ENCODE measurements at regions not wholly inside any gene's neighbourhood (a gene's known extent, or its start where the extent isn't known, plus 50 kb on each side); places are given as distances from the start of the nearest gene placed in this dataset.
"Not testable (repeated sequence)": the region's sequence is repeated elsewhere in the genome, so short reads cannot be mapped to it uniquely, and the experiment has no call there.

DNA sequence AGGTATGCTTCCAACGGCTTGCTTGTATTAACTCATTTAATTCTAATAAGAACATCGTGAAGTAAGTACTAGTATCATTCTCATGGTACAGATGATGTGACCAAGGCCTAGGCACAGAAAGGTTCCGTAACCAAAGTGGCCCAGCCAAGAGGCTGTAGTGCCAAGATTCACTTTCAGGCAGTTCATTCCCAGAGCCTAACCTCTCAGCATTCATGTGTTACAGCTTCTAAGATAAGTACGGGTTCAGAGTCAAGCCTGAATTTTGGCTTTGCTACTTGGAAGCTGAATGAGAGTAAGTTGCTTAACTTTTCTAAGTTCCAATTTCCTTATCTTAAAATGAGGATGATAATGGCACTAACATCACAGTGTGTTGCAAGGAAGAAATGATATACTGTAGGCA is 379.9 kb downstream of the AEBP2 start:
- no peak for DNase-seq (ENCODE audit: low read depth in 2 of 2)

DNA sequence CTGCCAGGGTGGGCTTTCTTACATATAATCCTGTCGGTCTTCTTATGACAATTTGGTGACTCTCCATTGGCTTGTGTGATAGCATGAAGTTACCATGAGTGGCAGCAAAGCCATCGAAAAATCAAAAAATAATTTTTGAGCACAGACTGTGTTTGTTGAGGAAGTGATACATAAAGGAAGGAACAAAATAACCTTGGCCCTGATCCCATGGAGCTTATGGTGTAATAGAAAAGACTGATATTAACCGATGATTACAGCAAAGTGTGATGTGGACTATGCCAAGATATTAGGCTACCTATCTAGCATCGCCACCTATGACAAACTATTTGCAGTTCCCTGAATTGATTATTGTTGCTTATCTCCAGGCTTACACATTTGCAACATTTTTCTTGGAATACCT is 383.2 kb downstream of the AEBP2 start:
- DNase-seq (ENCODE audit: low read depth in 2 of 2), result peak in 1 of 2 donors; percentile 56

DNA sequence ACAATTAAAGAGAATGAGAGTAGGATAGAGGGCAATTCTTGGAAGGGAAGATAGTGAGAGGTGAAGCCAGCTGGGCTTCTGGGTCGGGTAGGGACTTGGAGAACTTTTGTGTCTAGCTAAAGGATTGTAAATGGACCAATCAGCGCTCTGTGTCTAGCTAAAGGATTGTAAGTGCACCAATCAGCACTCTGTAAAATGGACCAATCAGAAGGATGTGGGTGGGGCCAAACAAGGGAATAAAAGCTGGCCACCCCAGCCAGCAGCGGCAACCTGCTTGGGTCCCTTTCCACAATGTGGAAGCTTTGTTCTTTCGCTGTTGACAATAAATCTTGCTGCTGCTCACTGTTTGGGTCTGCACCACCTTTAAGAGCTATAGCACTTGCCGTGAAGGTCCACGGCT is 384.0 kb downstream of the AEBP2 start:
- not testable (repeated sequence) for DNase-seq (ENCODE audit: low read depth in 2 of 2)

DNA sequence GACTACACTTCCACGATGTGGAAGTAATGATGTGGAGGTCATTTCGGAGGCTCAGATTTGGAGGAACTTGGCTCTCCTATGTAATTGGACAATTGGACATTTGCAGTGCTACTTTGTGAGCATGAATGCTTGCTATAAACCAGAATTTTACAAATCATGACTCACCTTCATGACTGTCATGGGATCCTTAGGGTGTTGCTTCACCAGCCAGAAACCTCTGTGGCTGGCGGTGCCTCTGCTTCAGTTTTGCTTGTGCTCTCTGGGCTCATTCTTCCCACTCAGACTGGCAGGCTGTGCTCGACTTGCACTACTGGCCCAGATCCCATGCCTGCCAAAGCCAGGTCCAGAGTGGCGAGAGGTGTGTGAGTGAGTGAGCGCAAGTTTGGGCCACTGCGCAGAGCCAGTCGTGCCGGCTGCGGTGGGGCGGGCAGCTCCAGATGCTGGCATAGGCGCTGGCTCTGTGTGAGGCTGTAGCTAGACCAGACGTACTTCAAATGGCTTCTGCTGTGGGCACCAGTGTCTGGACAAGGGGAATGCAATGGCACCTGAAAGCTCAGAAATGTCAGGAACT is 387.8 kb downstream of the AEBP2 start:
- no peak for DNase-seq (ENCODE audit: low read depth in 2 of 2)

DNA sequence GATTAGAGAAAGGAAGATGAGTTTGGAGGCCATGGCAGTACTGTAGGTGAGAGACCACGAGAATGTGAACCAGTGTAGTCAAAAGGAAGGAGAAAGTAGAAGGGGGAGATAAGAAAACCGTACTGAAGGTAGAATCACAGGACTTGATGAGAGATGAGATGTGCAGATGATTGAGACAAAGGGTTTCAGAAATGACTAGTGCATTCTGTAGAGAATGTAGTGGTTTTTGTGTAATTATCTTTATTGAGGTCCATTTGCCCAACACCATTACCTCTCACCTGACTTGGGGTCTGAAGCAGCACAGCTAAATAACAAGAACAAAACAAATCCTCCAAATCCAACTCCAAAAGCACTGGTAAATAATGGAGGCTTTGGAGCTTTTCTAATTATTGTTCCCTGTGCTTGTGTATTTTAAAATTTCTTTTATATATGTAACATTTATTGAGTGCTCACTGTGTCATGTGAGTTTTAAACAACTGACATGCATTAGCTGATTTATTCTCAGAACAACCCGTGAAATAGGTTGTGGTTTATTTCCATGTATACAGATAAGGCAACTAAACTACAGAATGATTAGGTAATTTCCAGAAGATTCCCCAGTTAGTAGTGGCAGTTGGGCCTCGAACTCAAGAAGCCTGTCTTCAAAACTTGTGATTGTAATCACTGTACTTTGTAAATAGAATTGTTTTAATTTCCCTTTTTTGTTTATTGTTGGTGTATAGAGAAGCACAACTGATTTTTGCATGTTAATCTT is 390.0 kb downstream of the AEBP2 start:
- DNase-seq (ENCODE audit: low read depth in 2 of 2), result no peak

DNA sequence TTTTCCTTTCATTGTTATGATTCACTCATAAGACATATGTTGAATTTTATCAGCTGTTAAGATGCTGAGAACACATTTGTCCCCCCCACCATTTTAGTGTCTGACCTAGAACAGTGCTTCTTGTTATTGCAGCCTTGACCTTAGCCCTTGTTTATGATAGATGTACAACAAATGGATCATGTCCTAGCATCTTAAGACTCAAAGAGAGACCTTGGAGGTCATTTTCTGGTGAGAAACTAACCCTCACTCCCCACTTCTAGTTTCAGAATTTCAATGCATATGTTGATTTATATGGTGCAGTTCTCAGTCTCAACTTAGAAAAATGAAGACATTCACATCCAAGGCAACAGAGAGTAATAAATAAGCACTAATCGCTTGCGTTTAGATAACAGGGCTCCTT is 391.2 kb downstream of the AEBP2 start:
- no peak for DNase-seq (ENCODE audit: low read depth in 2 of 2)

DNA sequence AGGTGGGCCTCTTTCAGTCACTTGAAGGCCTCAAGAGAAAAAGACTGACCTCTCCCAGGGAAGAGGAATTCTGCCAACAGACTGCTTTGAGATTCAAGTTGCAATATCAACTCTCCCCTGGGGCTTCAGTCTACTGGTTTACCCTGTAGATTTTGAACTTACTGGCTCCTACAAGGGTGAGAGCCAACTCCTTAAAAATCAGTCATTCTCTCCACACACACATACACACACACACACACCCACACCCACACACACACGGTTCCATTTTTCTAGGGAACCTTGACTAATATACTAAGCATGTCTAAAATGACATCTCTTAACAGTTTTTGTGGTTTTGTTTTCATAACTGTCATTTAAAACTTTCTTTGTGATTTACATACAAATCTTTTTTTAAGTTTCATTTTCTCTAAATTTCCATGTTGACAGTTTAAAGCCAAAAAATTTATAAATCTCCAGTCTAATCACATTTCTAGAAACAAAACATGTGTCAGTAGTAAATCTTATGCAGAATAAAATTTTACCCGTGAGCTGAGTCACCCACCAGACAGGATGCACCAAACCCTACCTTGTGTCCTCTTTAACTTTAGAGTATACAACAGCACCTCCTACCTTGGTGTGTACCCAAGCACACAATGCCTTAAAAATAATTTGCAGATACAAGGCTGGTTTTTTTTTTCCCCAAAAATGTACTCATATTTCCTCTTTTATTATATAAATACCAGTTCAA is 394.6 kb downstream of the AEBP2 start:
- DNase-seq (ENCODE audit: low read depth in 2 of 2), result peak in 1 of 2 donors; percentile 6

DNA sequence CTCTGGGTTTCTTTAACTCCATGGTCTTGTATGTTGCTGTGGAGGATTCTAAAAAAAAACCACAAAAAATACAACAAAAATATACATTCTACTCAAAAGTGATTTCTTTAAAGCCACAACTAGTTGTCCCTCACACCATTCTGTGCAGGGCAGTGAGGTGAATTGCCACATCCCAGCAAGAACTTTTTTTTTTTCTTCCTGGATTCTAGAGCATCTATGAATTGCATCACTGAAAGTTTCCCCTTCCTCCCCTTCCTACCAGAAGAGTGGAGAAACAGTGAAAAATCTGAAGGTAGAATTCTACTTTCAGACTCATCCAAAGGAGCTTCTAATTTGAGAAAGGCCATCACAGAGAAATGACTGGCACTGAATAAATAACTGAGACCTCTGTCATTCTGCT is 395.3 kb downstream of the AEBP2 start:
- DNase-seq (ENCODE audit: low read depth in 2 of 2), result no peak

DNA sequence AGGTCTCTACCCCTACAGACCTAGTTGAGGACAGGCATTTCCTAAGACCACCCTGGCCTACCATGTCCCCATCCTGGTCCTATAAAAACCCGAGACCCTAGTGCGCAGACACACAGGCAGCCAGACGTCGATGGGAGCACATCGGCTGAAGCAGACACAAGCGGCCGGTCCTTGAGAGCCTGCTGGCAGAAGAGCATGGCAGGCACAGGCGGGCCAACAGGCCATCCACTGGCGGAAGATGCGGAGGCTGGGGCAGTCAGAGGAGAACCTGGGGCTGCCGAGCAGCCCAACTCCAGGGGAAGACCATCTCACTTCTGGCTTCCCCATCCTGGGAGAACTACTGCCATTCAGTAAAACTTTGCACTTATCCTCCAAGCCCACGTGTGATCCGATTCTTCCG is 396.8 kb downstream of the AEBP2 start:
- DNase-seq (ENCODE audit: low read depth in 2 of 2), result no peak

DNA sequence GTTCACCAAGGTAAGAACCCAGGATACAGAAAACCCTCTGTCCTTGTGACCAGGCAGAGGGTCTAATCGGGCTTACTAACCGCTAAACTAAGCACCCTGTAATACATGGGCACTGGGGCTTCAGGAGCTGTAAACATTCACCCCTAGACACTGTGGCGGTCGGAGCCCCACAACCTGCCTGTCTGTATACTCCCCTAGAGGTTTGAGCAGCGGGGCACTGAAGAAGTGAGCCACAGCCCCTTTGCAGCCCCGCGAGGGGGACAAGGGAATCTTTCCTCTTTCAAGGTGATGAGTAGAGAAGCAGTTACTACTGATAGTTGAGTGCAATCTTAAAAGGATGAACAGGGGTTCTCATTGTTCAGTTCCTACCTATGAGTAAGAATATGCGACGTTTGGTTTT is 397.2 kb downstream of the AEBP2 start:
- no peak for DNase-seq (ENCODE audit: low read depth in 2 of 2)

DNA sequence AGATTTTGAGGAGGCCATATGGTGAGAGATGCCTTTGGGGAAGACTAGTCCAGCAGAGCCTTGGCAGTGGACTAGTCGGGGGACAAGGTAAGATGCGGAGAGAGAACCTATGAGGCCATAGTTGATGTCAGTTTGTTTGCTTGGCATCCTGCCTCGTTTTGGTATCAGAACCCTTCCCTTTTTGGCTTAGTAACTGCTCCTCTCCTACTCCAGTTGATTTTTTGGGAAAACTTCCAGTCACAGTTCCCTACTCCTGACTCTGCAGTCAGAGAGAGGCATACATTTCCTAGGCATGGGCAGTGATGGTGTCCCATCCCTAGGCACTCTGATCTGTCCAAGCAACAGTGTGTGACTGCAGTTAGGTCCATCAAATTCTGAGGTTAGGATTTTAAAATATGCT is 398.3 kb downstream of the AEBP2 start:
- no peak for DNase-seq (ENCODE audit: low read depth in 2 of 2)

DNA sequence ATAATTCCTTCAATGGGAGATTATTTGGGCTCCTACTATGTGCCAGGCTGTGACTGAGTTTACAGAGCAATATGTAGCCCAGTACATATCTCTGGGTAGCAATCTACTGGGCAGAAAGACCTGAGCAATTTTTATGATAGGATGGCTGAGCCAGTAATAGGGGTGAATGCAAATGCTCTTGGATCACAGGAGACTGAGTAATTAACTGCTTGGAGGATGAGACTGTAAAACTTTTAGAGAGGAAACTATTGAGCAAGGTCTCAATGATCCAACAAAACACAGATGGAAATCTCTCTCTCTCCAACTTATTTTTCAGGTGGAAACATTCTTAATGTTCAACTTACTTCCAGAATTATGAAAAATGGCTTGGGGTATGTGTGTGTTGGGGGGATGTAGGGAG is 402.2 kb downstream of the AEBP2 start:
- no peak for DNase-seq (ENCODE audit: low read depth in 2 of 2)

DNA sequence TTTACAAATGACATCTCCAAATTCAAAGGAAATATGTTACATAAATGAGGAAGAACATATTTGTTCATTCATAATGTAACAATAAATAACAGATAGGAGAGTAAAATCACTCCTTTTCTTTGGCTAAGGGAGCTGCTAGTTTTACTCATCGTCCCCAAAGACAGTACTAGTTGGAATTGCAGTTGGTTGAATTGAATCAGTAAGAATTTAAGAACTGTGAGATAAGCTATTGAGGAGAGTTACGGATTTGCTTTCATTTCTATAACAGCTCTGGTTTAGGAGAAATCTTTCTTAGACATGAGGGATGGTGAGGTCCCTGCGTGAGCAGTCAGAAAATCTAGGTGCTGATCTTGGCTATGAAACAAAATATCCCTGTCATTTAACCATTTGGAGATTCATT is 402.8 kb downstream of the AEBP2 start:
- DNase-seq (ENCODE audit: low read depth in 2 of 2), result no peak

DNA sequence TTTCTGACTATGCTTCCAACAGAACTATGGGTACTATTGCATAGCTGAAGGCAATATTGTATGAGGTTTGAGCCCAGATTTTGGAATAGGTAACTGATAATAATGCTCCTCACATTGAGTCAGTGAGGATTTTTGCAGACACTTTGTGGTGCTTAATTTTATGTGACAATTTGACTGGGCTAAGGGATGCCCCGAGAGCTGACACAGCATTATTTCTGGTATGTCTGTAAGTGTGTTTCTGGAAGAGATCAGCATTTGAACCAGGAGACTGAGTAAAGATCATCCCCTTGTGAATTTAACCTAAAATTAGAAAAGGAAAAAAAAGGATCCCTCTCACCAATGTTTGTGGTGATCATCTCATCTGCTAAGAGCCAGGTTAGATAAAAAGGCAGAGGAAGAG is 404.9 kb downstream of the AEBP2 start:
- no peak for DNase-seq (ENCODE audit: low read depth in 2 of 2)

DNA sequence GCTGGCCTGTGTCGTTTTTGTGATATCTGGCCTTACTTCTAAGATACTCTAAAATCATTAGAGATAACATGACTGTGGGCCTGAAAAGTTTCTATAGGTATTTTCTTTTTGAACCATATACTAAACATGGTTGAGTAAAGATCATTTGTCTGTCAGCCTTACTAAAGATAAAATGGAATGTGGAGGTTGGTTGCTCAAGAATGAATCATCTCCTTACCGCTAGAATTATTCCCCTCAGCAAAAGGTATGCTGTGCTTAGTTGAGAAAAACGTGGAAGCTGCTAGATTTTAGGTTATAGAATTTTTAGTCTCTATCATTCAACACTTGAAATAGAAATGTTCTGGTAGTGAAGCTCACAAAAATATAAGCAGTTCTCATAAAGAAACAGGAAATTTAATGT is 407.3 kb downstream of the AEBP2 start:
- DNase-seq (ENCODE audit: low read depth in 2 of 2), result no peak

DNA sequence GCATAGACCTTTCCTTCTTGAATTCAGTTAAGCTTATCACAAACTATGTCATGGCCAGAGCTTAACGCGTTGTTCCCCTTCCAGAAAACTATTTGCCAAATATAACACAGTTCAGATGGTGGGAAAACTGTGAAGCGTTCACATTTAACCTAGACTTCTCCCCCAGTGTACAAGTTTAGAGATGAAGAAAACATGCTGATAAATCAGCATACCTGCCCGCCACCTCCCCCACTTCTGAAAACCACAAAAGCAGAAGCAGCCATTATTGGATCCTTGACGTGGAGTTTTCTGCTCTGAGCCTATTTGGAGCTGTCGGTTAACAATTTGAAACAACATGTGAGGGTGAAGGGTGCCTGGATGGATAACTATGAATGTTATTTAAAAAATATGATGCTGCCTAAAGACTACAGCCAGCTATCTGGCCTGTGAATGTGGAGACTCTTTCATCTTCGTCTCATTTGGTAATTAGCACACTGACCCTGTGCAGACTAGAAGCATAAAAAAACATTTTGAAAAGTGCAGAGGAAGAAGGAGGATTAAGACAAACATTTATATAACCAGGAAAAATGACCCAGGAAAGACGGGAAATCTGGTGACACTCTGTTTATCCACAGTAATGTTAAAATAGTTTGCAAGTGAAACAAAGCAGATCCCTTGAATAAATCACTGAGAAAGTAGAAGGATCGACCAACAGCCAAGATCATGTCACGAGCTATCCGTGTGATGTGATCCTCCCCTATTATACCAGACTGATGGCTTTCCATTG is 408.2 kb downstream of the AEBP2 start:
- peak in 1 of 2 donors; percentile 3 for DNase-seq (ENCODE audit: low read depth in 2 of 2)

DNA sequence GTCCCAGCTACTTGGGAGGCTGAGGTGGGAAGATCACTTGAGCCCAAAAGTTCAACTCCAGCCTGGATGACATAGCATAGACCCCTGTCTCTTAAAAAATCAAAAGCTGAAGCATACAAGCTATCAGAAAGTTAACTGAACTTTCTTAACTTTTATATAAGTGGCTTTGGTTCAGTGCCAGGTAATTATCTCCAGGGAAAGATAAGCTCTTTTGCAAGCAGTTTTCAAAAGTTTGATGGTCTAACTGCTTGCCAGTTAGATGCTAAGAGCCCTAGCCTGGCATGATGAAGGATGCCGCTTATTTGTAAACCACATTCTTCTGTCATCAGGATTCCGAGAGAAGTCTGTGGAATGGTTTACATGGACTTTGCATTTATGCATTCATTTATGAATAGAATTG is 409.1 kb downstream of the AEBP2 start:
- no peak for DNase-seq (ENCODE audit: low read depth in 2 of 2)

DNA sequence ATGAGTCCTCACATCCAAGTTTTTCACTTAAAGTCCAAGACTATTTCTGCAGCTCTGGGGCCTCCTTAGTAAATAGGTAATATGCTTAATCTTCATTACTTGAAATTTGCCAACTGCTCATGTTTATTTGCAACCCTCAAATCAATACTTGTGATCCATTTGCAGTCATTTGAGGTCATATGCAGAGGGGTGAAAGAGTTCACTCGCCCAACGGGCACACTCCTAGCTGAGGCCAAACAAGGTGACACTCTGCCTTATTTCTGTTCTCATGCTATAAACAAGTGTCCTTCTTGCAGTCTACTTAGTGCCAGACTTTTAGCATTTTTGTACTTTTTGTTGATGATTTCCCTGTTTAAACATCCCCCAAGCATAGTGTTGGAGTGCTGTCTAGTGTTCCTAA is 409.9 kb downstream of the AEBP2 start:
- DNase-seq (ENCODE audit: low read depth in 2 of 2), result no peak

DNA sequence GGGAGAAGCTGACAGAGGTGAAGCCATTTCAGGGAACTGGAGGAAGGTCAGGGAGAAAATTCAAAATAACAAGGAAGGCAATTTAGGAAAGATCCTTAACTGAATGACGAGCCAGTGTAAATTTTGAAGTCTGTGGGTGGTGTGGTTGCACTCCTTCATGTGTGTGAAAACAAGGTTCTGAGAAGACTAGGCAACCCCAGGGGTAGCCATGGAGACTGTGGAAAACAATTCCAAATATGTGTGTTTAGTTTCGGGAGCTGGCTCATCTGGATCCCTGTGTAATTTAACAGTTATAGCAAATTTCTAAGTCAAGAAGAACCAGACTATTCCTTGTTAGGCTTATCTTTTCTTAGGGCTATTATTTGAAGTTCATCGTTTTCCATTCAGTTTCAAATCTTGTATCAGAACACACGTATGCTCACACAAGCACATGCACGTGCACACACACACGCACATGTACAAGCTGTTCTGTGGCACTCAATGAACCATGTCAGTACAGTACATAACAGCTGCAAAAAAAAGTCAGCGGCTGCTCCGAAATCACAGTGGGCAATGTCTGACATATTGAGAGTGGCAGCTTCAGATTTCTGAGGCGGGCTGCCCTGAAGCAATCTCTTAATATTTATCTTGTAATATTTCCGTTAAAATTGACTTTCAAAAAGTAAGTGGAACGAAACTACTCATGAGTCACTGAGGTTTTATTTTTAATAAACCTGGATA is 411.2 kb downstream of the AEBP2 start:
- DNase-seq (ENCODE audit: low read depth in 2 of 2), result no peak

DNA sequence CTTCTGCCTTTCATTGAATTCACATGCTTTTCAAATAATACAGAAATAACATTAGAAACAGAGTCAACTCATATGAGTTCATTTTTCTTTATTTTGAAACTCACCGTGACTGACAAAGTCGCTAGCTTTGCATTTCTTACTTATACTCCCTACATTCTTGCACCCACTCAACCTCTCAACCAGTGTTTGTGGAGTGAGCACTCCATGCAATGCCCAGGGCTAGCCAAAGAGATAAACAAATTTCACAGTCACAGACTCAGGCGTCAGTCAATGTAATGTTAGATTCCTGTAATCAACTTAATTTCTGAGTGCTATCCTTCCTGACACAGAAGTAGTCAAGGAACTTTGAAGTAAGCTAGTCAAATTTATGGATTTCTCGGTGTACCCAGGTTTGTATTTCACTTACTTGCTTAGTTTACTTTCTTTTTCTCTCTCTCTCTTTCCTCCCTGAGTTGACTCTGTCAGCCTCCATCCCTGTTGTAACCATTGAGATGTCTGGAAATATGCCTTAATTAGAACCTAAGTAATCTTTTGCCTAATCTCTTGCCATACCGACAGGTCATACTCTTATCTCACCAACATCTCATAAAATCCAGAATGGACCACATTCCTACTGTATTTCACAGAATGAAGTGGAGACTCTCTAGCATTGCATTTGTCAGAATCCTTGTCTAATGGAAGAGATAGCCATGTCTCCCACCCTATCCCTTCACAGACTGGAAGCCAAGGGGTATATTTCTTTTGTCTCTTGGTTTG is 413.0 kb downstream of the AEBP2 start:
- DNase-seq (ENCODE audit: low read depth in 2 of 2), result no peak

DNA sequence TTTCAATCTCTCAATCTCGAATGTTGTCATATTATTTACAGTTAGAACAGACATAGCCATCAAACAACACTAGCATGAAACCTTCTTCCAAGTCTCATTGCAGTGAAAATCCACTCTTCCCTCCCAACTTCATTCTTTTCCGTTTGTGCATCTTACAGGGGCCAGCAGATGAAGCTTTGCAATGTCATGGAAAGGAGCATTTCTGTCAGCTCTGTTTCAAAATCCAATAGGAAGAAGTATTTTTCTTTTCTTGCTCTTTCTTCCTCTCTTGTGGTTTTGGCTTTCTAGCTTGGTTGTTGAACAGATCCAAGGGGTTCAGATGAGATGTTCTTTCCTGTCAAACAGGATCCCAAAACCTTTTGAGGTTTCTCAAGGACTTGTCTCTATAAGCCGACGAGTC is 416.6 kb downstream of the AEBP2 start:
- no peak for DNase-seq (ENCODE audit: low read depth in 2 of 2)
